HEK293 (cell line): ENCODE measurements at regions not wholly inside any gene's neighbourhood (a gene's known extent, or its start where the extent isn't known, plus 50 kb on each side); places are given as distances from the start of the nearest gene placed in this dataset.

Experiments
- CTCF ChIA-PET: fragments of 350-600 bp; formaldehyde crosslinking; extraction: SDS; loops from one replicate; lab custom pipeline; 2021; ENCODE audit warnings: antibody characterized with exemption; lab: Yijun Ruan, JAX
- POLR2A ChIA-PET: fragments of 300-600 bp; formaldehyde crosslinking; extraction: SDS; loops from one replicate; lab custom pipeline; 2020; ENCODE audit warnings: antibody characterized with exemption, inconsistent platforms; lab: Yijun Ruan, JAX
- H3K27ac ChIP-seq: fragments of 200-500 bp; sonication (Bioruptor generic); 2 replicates; pipeline ENCODE4 v1.5.1; 2014; ENCODE audit warnings: low read depth, low read length, control low read depth, inconsistent platforms; ENCODE audit errors: extremely low read depth
- H3K36me3 ChIP-seq, 2 experiments: fragments of 200-500 bp in 1 of 2; sonication (Bioruptor generic) in 1 of 2; 1 replicate in 1 of 2; 2 replicates in 1 of 2; pipeline ENCODE4 v1.5.1; 2014 to 2017; ENCODE audit warnings: inconsistent platforms in 2 of 2, low read length in 2 of 2; ENCODE audit not compliant: control insufficient read depth in 2 of 2, insufficient read depth in 1 of 2
- H3K4me1 ChIP-seq: fragments of 200-500 bp; sonication (Bioruptor generic); 2 replicates; pipeline ENCODE4 v1.5.1; 2014; ENCODE audit warnings: mild to moderate bottlenecking, low read length, inconsistent platforms; ENCODE audit not compliant: control insufficient read depth, insufficient read depth
- H3K4me3 ChIP-seq: 2 replicates; pipeline ENCODE4 v1.5.1; 2011; ENCODE audit warnings: low read depth, mild to moderate bottlenecking, control low read depth, low read length, moderate library complexity
- H3K9me3 ChIP-seq: fragments of 200-500 bp; sonication (Bioruptor generic); 2 replicates; pipeline ENCODE4 v1.5.1; 2014; ENCODE audit warnings: low read depth, low read length, inconsistent platforms; ENCODE audit not compliant: control insufficient read depth, insufficient read depth
- GLI2 ChIP-seq: fragments of 450-650 bp; formaldehyde crosslinking; IDR thresholded peaks from 2 replicates; pipeline ENCODE4; 2017; ENCODE audit warnings: missing biosample characterization, missing genetic modification characterization, low read depth, borderline replicate concordance
- KLF9 ChIP-seq: fragments of 450-650 bp; formaldehyde crosslinking; IDR thresholded peaks from 2 replicates; pipeline ENCODE4 v1.5.1; 2016; ENCODE audit warnings: missing biosample characterization, missing genetic modification characterization, low read depth
- PRDM6 ChIP-seq: fragments of 450-650 bp; formaldehyde crosslinking; IDR thresholded peaks from 2 replicates; pipeline ENCODE4 v1.5.1; 2017; ENCODE audit warnings: missing biosample characterization, missing genetic modification characterization
- SCRT2 ChIP-seq: fragments of 450-650 bp; formaldehyde crosslinking; IDR thresholded peaks from 2 replicates; pipeline ENCODE4 v1.5.1; 2016; ENCODE audit warnings: missing biosample characterization, missing genetic modification characterization
- SP2 ChIP-seq: fragments of 450-650 bp; formaldehyde crosslinking; IDR thresholded peaks from 2 replicates; pipeline ENCODE4 v1.5.1; 2016; ENCODE audit warnings: missing biosample characterization, missing genetic modification characterization
- TRIM28 ChIP-seq: IDR thresholded peaks from 2 replicates; pipeline ENCODE4 v1.6.1; 2011; ENCODE audit warnings: low read length, control low read depth, borderline replicate concordance
- ZBTB26 ChIP-seq: fragments of 450-650 bp; formaldehyde crosslinking; optimal IDR thresholded peaks from 2 replicates; pipeline ENCODE3; 2016; ENCODE audit warnings: missing biosample characterization, mild to moderate bottlenecking, missing genetic modification characterization
- ZBTB48 ChIP-seq: fragments of 450-650 bp; formaldehyde crosslinking; IDR thresholded peaks from 2 replicates; pipeline ENCODE4 v1.5.1; 2016; ENCODE audit warnings: missing biosample characterization, missing genetic modification characterization
- ZBTB7A ChIP-seq: fragments of 450-650 bp; formaldehyde crosslinking; IDR thresholded peaks from 2 replicates; pipeline ENCODE4 v1.5.1; 2016; ENCODE audit warnings: low read depth, missing biosample characterization, missing genetic modification characterization
- ZNF138 ChIP-seq: fragments of 450-650 bp; formaldehyde crosslinking; IDR thresholded peaks from 2 replicates; pipeline ENCODE4 v1.5.1; 2016; ENCODE audit warnings: missing biosample characterization, missing genetic modification characterization, borderline replicate concordance
- ZNF146 ChIP-seq: fragments of 450-650 bp; formaldehyde crosslinking; IDR thresholded peaks from 2 replicates; pipeline ENCODE4 v1.5.1; 2016; ENCODE audit warnings: missing biosample characterization, missing genetic modification characterization
- ZNF341 ChIP-seq: fragments of 450-650 bp; formaldehyde crosslinking; IDR thresholded peaks from 2 replicates; pipeline ENCODE4; 2016; ENCODE audit warnings: low read depth, missing biosample characterization, missing genetic modification characterization
- ZNF350 ChIP-seq: fragments of 450-650 bp; formaldehyde crosslinking; IDR thresholded peaks from 2 replicates; pipeline ENCODE4 v1.5.0; 2017; ENCODE audit warnings: missing biosample characterization, mild to moderate bottlenecking, missing genetic modification characterization
- ZNF391 ChIP-seq: fragments of 450-650 bp; formaldehyde crosslinking; IDR thresholded peaks from 2 replicates; pipeline ENCODE4 v1.5.1; 2016; ENCODE audit warnings: low read depth, missing biosample characterization, missing genetic modification characterization, borderline replicate concordance
- ZNF426 ChIP-seq: fragments of 450-650 bp; formaldehyde crosslinking; IDR thresholded peaks from 2 replicates; pipeline ENCODE4 v1.5.1; 2017; ENCODE audit warnings: missing biosample characterization, missing genetic modification characterization, mild to moderate bottlenecking, inconsistent platforms, moderate library complexity
- ZNF449 ChIP-seq: fragments of 450-650 bp; formaldehyde crosslinking; IDR thresholded peaks from 2 replicates; pipeline ENCODE4 v1.5.1; 2017; ENCODE audit warnings: missing biosample characterization, mild to moderate bottlenecking, missing genetic modification characterization, moderate library complexity
- ZNF544 ChIP-seq: fragments of 450-650 bp; formaldehyde crosslinking; IDR thresholded peaks from 2 replicates; pipeline ENCODE4 v1.5.0; 2017; ENCODE audit warnings: missing biosample characterization, missing genetic modification characterization
- ZNF555 ChIP-seq: fragments of 450-650 bp; formaldehyde crosslinking; conservative IDR thresholded peaks from 2 replicates; pipeline ENCODE4 v1.5.1; 2017; ENCODE audit warnings: missing biosample characterization, mild to moderate bottlenecking, missing genetic modification characterization, inconsistent platforms
- ZNF558 ChIP-seq: fragments of 450-650 bp; formaldehyde crosslinking; IDR thresholded peaks from 2 replicates; pipeline ENCODE4 v1.5.1; 2016; ENCODE audit warnings: missing biosample characterization, missing genetic modification characterization
- ZNF610 ChIP-seq: fragments of 450-650 bp; formaldehyde crosslinking; IDR thresholded peaks from 2 replicates; pipeline ENCODE4 v1.5.1; 2016; ENCODE audit warnings: missing biosample characterization, missing genetic modification characterization, borderline replicate concordance
- ZNF621 ChIP-seq: fragments of 450-650 bp; formaldehyde crosslinking; IDR thresholded peaks from 2 replicates; pipeline ENCODE4 v1.5.1; 2017; ENCODE audit warnings: missing biosample characterization, missing genetic modification characterization
- ZNF645 ChIP-seq: fragments of 450-650 bp; formaldehyde crosslinking; IDR thresholded peaks from 2 replicates; pipeline ENCODE4; 2016; ENCODE audit warnings: missing biosample characterization, missing genetic modification characterization
- ZNF660 ChIP-seq: fragments of 450-650 bp; IDR thresholded peaks from 2 replicates; pipeline ENCODE4 v1.5.1; 2018; ENCODE audit warnings: missing biosample characterization, mild to moderate bottlenecking, missing genetic modification characterization
- ZNF785 ChIP-seq: fragments of 450-650 bp; formaldehyde crosslinking; IDR thresholded peaks from 2 replicates; pipeline ENCODE4 v1.5.1; 2016; ENCODE audit warnings: missing biosample characterization, missing genetic modification characterization
- ZNF830 ChIP-seq: fragments of 450-650 bp; IDR thresholded peaks from 2 replicates; pipeline ENCODE4 v1.5.0; 2018; ENCODE audit warnings: missing biosample characterization, missing genetic modification characterization, low read depth, mild to moderate bottlenecking, moderate library complexity

DNA sequence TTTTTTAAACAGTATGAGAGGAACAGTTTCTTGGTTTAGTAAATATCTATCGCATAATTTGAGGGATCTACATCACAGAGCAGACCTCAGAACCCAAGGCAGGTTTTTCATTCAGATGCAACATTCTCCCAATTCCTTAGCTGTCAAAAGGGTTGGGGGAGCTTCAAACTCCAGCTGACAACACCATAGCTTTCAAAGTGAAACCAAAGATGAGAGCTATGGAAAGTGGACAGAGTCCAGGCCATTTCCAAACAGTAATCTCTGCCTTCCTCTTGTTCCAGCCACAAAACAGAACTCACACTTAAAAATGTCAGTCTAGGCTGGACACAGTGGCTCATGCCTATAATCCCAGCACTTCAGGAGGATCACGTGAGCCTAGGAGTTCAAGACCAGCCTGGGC lies 87.8 kb downstream of the SPRING1 start (continued):
- no peak for TF ChIP-seq ZNF341 (tag by site-specific recombination)
- no peak for TF ChIP-seq PRDM6 (tag by site-specific recombination)
- no peak for TF ChIP-seq SP2 (tag by site-specific recombination)
- no peak for TF ChIP-seq ZNF555
- no peak for TF ChIP-seq ZNF785
- TF ChIP-seq SCRT2, result no peak
- no peak for TF ChIP-seq ZNF544 (tag by site-specific recombination)
- TF ChIP-seq, all 188 proteins: peak for 0

GRCh38 chr12:116647813-116648212 lies 88.6 kb downstream of the MAP1LC3B2 start:
- H3K36me3 ChIP-seq, result no peaks in the 10 kb centered on the region
- H3K4me3 ChIP-seq, result no peak overlapping the region
- no peaks in the 10 kb centered on the region for H3K4me1 ChIP-seq
- CTCF ChIA-PET, result no interaction called here
- no peaks in the 10 kb centered on the region for H3K9me3 ChIP-seq
- TF ChIP-seq ZNF146 (tag by site-specific recombination), result no peak
- TF ChIP-seq ZNF558 (tag by site-specific recombination), result no peak
- no peak for TF ChIP-seq ZBTB48
- TF ChIP-seq GLI2, result no peak
- no peak for TF ChIP-seq ZBTB26
- TF ChIP-seq TRIM28, result no peak
- TF ChIP-seq ZNF138 (tag by site-specific recombination), result no peak
- no peak for TF ChIP-seq ZNF449 (tag by site-specific recombination)
- TF ChIP-seq ZNF391, result no peak
- TF ChIP-seq ZNF610, result no peak
- no peak for TF ChIP-seq ZNF660 (tag by site-specific recombination)
- TF ChIP-seq ZNF426 (tag by site-specific recombination), result no peak
- no peak for TF ChIP-seq KLF9 (tag by site-specific recombination)
- TF ChIP-seq ZNF645 (tag by site-specific recombination), result no peak
- TF ChIP-seq ZNF350 (tag by site-specific recombination), result no peak
- no peak for TF ChIP-seq ZNF621 (tag by site-specific recombination)
- TF ChIP-seq ZBTB7A (tag by site-specific recombination), result no peak
- TF ChIP-seq ZNF830 (tag by site-specific recombination), result no peak
- TF ChIP-seq, all 188 proteins: peak for 0
- POLR2A ChIA-PET, result no interaction called here
- no peak overlapping the region for H3K27ac ChIP-seq
